Prostate gland (tissue), 2 donors: ENCODE measurements at regions not wholly inside any gene's neighbourhood (a gene's known extent, or its start where the extent isn't known, plus 50 kb on each side); places are given as distances from the start of the nearest gene placed in this dataset.
"Not testable (repeated sequence)": the region's sequence is repeated elsewhere in the genome, so short reads cannot be mapped to it uniquely, and the experiment has no call there.

ENCODE experiments used
- DNase-seq: peaks from one replicate; pipeline ENCODE4 v3.0.0-alpha.2; 2019; ENCODE audit warnings: low spot score
- H3K27ac ChIP-seq, 2 donors: fragments of 200-600 bp; sonication (generic); 2 replicates each; pipeline ENCODE4 v1.5.1; 2017 to 2019
- H3K27me3 ChIP-seq: fragments of 200-600 bp; sonication (generic); replicated peaks from 2 replicates; pipeline ENCODE4 v1.5.1; 2019; ENCODE audit not compliant: insufficient read depth
- H3K36me3 ChIP-seq, 2 donors: fragments of 200-600 bp; sonication (generic); 1 replicate in 1 of 2; 2 replicates in 1 of 2; pipeline versions ENCODE4 v1.5.1 to v1.8.1; 2017 to 2019
- H3K4me1 ChIP-seq: fragments of 200-600 bp; sonication (generic); replicated peaks from 2 replicates; pipeline ENCODE4 v1.5.1; 2019
- H3K4me3 ChIP-seq, 2 donors: fragments of 200-600 bp; sonication (generic); 2 replicates each; pipeline ENCODE4 v1.5.1; 2017 to 2019
- H3K9me3 ChIP-seq: fragments of 200-600 bp; sonication (generic); 2 replicates; pipeline ENCODE4 v1.5.1; 2017
- WGBS: methylation state at CpG from one replicate; pipeline ENCODE4 v1.1.5; 2018; 5-methylcytosine and 5-hydroxymethylcytosine counted together
- intact Hi-C: fragments of 100-400 bp; cut with DNase I; formaldehyde crosslinking; loops from one replicate; pipeline ENCODE4 v1.14.2; 2022

- H3K27ac ChIP-seq, H3K9me3 ChIP-seq, H3K27me3 ChIP-seq, H3K4me3 ChIP-seq, H3K4me1 ChIP-seq, DNase-seq, intact Hi-C loops, H3K36me3 ChIP-seq: not testable (repeated sequence)
- WGBS, result no CpG with 5 or more reads among the region's 16 CpGs
Observed at GRCh38 chr21:6569152-6569551, 3952.2 kb upstream of the TPTE start.

- H3K4me1 ChIP-seq, H3K27ac ChIP-seq, DNase-seq, H3K27me3 ChIP-seq, H3K36me3 ChIP-seq, intact Hi-C loops, H3K4me3 ChIP-seq, H3K9me3 ChIP-seq: not testable (repeated sequence)
- WGBS, result no CpG with 5 or more reads among the region's 19 CpGs
Observed at GRCh38 chr21:6569587-6570392, 3951.6 kb upstream of the TPTE start.

- WGBS, result no CpG with 5 or more reads among the region's 24 CpGs
Observed at GRCh38 chr21:6570700-6571368, 3950.5 kb upstream of the TPTE start.

GRCh38 chr21:6573576-6573975 is 3947.8 kb upstream of the TPTE start:
- H3K36me3 ChIP-seq, H3K27ac ChIP-seq, H3K27me3 ChIP-seq, intact Hi-C loops, H3K4me1 ChIP-seq, DNase-seq, H3K4me3 ChIP-seq, H3K9me3 ChIP-seq: not testable (repeated sequence)
- WGBS, result no CpG with 5 or more reads among the region's 15 CpGs

More at GRCh38 chr21:6570700-6571368, 3950.5 kb upstream of the TPTE start:
- H3K4me1 ChIP-seq, DNase-seq, H3K36me3 ChIP-seq, H3K27ac ChIP-seq, H3K27me3 ChIP-seq, H3K4me3 ChIP-seq, intact Hi-C loops, H3K9me3 ChIP-seq: not testable (repeated sequence)

GRCh38 chr21:6579801-6580200 is 3941.6 kb upstream of the TPTE start:
- DNase-seq, H3K27ac ChIP-seq, H3K27me3 ChIP-seq, intact Hi-C loops, H3K36me3 ChIP-seq, H3K4me3 ChIP-seq, H3K9me3 ChIP-seq, H3K4me1 ChIP-seq: not testable (repeated sequence)
- no CpG with 5 or more reads among the region's 7 CpGs for WGBS
